ENCODE measurements at regions not wholly inside any gene's neighbourhood (a gene's known extent, or its start where the extent isn't known, plus 50 kb on each side); places are given as distances from the start of the nearest gene placed in this dataset.

DNA sequence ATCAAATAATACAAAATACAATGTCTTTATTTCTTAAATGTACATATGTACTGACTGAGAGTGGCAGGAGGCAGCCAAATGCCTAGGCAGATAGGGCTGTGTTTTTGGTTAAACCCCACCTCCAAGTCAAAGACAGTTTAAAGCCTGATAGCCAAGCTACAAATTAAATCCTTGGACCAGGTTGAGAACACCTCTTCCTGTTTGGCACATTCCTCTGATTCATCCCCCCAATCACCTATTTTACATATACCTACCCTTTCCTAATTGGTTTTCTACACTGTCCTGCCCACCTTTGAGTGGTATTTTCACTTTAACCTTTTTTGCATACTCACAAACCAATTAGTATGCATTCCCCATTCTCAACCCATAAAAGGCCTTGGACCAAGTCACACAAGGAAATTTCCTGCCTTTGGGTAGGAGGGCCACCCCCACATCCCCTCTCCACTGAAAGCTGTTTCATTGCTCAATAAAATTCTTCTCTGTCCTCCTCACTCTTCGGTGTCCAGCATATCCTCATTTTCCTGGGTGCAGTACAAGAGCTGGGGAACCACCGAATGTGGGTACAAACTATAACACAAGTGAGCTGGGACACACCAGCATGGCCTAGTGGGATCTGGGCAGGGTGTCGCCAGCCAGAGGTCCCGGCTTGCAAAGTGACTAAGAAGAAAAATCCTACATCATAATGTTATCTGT, 149.1 kb downstream of the UBE2E3 start:
- intact Hi-C loops (cut with DNase I) = no loop called here
- no peak for DNase-seq

DNA sequence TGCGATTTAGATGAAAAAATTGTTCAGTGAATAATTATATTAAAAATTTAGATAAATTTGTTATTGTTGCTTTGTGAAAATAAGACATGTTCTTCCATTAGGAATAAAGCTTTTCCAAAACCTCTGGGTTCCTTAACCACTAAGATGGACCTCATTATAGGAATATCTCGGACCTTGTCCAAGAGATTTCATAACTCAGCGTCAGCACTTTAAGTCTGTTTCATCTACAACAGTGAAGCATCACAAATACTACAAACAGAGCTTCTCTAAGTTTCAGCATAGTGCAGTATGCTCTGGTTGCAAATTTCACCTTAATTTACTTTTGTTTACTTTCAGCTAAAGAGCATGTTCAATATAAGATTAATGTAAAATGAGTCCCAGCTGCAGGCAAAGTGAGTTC, 150.3 kb downstream of the UBE2E3 start:
- Histone ChIP-seq H3K27me3 (no peaks in the 10 kb centered on the region), H3K4me3 (no peak overlapping the region), H3K36me3 (no peaks in the 10 kb centered on the region), H3K27ac (no peak overlapping the region), H3K9me3 (no peaks in the 10 kb centered on the region), H3K4me1 (no peaks in the 10 kb centered on the region)
- no peak for TF ChIP-seq CTCF (IDR thresholded peaks at IDR 0.05)
- intact Hi-C loops (cut with DNase I) = no loop called here
- ATAC-seq = no peak
- no peak for DNase-seq

More for the DNA sequence above, 149.1 kb downstream of the UBE2E3 start:
- H3K27ac ChIP-seq = no peak overlapping the region
- ATAC-seq = no peak
- H3K9me3 ChIP-seq = no peaks in the 10 kb centered on the region
- no peaks in the 10 kb centered on the region for H3K4me1 ChIP-seq
- no peaks in the 10 kb centered on the region for H3K27me3 ChIP-seq
- H3K36me3 ChIP-seq = no peaks in the 10 kb centered on the region
- no peak for TF ChIP-seq CTCF (IDR thresholded peaks at IDR 0.05)
- no peak overlapping the region for H3K4me3 ChIP-seq

DNA sequence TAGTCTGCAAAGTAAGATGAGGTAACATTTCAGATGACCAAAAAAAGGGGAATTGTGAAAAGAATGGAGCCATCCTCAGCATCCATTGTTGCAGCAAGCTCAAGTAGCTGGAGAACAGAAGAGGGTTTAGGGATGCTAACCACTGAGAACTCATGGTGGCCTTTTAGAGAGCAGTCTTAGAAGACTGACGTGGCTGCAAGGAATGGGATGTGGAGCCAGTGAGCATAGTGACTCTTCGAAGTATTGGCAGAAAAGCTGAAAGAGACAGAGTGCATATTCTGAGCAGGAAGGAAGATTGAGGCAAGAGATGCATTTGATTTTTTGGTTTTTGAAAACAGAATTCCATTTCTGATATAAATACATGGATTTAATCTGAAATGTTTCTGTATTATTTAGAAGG, 151.2 kb downstream of the UBE2E3 start:
- ATAC-seq (no peak), DNase-seq (no peak)
- Histone ChIP-seq H3K4me3 (no peak overlapping the region), H3K27ac (no peak overlapping the region), H3K27me3 (no peaks in the 10 kb centered on the region), H3K4me1 (no peaks in the 10 kb centered on the region), H3K36me3 (no peaks in the 10 kb centered on the region), H3K9me3 (no peaks in the 10 kb centered on the region)
- TF ChIP-seq CTCF (IDR thresholded peaks at IDR 0.05) = no peak
- intact Hi-C loops (cut with DNase I) = no loop called here

DNA sequence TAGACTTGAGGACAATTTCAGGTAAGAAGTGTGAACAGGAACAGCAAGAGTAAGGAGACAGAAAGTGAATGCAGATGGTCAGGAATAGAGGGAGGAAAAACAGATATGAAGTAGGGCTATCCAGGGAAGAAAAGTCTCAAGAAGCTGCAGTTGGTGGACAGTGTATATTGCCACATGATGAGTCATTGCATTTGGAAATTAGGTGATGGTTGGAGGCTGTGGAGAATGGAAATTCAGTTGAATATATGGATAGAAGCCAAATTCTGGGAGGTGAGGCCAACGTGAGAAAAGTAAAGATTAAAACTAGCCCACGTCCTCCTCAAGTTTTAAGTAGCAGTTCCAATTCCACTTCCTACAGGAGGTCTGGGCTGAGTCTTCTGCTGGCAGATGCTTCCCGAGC, 158.4 kb downstream of the UBE2E3 start:
- Histone ChIP-seq H3K27me3 (no peaks in the 10 kb centered on the region), H3K9me3 (no peaks in the 10 kb centered on the region), H3K27ac (no peak overlapping the region), H3K36me3 (no peaks in the 10 kb centered on the region), H3K4me3 (no peak overlapping the region), H3K4me1 (no peaks in the 10 kb centered on the region)
- TF ChIP-seq CTCF (IDR thresholded peaks at IDR 0.05) = no peak
- no peak for ATAC-seq
- no peak for DNase-seq
- intact Hi-C loops (cut with DNase I) = no loop called here

DNA sequence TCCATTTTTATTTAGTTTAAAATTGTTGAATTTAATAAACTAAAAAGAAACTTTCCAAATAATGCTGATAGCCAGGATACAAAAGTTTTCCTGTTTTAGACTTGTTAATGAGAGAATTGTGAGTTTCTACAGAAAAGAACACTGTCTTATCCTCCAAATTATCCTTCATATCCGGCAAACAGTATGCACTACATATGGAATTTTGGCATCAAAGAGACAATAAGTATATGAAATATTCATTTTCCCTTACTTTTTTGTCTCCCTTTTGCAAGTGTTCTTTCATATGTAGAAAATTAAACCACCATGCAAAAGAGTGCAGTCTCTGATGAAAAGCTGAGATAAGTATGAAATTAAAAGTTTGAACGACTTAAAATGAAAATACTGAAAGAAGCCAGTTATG, 159.4 kb downstream of the UBE2E3 start:
- ATAC-seq = no peak
- Histone ChIP-seq H3K4me3 (no peak overlapping the region), H3K27ac (no peak overlapping the region), H3K27me3 (no peaks in the 10 kb centered on the region), H3K36me3 (no peaks in the 10 kb centered on the region), H3K4me1 (no peaks in the 10 kb centered on the region), H3K9me3 (no peaks in the 10 kb centered on the region)
- TF ChIP-seq CTCF (IDR thresholded peaks at IDR 0.05) = no peak
- intact Hi-C loops (cut with DNase I) = no loop called here
- no peak for DNase-seq

DNA sequence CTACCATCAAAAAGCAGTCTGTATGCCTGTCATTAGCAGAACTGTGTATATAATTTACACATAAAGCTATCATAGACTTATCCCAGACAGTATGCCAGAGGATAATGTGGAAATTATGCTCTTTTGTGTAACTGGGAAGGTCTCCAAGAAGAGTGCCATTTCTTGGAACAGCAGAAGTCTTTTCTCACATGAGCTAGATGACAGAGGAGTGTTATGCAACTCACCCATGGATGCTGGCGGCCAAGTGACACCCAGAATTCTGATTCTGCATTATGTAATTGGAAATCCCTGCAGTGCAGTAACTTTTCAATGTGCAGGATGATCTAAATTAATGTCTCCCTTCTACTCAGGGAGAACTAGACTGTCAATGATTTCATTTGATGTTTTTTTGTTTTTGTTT, 160.0 kb downstream of the UBE2E3 start:
- no peak for DNase-seq
- ATAC-seq = peak; percentile 36
- intact Hi-C loops (cut with DNase I) = no loop called here
- Histone ChIP-seq H3K27ac (no peak overlapping the region), H3K9me3 (no peaks in the 10 kb centered on the region), H3K27me3 (no peaks in the 10 kb centered on the region), H3K4me3 (no peak overlapping the region), H3K36me3 (no peaks in the 10 kb centered on the region), H3K4me1 (no peaks in the 10 kb centered on the region)
- no peak for TF ChIP-seq CTCF (IDR thresholded peaks at IDR 0.05)

Data from upper lobe of right lung (tissue), 1 donor.